ENCODE measurements at regions not wholly inside any gene's neighbourhood (a gene's known extent, or its start where the extent isn't known, plus 50 kb on each side); places are given as distances from the start of the nearest gene placed in this dataset.
"Not testable (repeated sequence)": the region's sequence is repeated elsewhere in the genome, so short reads cannot be mapped to it uniquely, and the experiment has no call there.

DNA sequence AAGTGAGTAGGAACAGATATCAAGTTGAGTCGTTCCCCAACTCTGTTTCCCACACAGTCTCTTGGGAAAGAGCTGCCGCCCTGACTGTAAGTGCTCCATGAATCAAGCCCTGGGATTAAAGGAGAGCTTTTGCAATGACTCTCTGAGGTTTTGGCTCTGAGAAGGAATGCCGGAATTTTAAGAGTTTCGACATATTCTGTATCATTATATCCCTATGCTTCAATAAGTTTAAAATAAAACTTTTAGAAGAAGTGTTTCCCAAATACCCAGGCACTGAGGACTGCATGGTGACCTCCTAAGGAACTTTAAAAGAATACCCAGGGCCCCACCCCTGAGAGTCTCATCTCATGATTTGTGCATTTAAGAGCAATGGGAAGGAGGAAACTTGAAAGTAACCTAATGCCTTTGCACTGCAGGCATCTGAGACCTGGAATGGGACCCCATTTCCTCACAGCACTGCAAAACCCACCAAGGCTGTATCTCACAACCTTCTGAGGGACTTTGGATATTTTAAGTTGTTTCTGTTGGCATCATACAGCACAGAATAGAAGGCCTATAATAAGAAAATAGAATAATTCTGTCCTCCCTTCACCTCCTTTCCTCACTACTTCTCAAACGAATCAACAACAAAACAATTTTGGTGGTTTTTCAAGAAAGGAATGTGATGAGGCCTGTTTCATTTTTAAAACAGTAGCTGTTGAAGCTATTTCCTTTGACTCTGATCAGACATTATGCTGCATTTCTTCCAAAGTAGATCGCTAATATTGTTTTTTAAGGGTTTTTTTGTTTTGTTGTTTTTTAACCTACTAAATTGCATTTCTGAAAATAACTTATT is 121.2 kb downstream of the GASK1B start:
- DNase-seq = no peak

DNA sequence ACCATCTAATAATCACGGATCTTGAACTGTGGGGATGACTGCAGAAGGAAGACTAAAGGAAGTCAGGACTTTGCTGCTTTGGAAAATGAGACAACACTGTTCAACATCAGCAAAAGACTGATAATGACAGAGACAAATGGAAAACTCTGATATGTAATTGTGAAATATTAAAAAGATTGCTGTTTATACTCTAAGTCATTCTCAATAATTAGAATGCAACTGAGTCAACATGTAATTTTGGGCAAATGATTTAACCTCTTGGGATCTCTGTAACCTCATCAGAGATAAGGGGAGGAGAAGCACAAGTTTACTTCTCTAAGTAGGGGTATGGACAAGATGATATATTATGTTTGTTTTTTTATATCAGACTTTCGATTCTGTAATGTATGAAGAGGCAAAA is 121.9 kb downstream of the GASK1B start:
- no peak for DNase-seq

DNA sequence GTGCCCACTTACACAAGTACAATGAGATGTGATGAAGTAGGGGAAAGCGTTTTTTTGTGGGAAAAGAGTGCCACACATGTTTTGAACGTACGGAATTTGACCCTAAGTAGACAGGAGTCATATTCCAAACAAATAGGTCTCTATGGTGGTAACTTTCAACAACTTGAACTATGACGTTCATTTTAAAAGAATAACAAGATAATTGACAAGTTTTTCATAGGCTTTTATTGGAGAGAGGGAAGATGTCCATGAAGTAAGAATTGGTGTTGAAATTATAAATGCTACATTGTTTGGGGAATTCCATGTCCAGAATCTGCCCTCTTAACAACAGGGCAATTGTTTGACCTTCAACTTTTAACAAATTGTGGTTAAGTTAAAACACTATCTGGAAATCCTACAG is 126.5 kb downstream of the GASK1B start:
- DNase-seq = no peak

GRCh38 chr4:158043971-158044618 is 128.7 kb downstream of the GASK1B start:
- no peak for DNase-seq

DNA sequence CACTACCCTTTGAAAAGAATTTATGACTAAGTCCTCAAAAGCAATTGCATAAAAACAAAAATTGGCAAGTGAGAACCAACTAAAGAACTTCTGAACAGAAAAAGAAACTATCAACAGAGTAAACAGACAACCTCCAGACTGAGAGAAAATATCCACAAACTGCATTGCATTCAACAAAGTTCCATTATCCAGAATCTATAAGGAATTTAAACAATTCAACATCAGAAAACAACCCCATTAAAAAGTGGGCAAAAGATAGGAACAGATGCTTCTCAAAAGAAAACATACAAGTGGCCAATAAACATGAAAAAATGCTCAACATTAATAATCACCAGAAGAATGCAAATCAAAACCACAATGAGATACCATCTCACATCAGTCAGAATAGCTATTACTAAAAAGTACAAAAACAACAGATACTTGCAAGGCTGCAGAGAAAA is 130.2 kb downstream of the GASK1B start:
- no peak for DNase-seq

- DNase-seq = no peak
Observed at GRCh38 chr4:158038718-158039117, 134.1 kb downstream of the GASK1B start.

- no peak for DNase-seq
Observed at GRCh38 chr4:158036998-158037397, 135.8 kb downstream of the GASK1B start.

DNA sequence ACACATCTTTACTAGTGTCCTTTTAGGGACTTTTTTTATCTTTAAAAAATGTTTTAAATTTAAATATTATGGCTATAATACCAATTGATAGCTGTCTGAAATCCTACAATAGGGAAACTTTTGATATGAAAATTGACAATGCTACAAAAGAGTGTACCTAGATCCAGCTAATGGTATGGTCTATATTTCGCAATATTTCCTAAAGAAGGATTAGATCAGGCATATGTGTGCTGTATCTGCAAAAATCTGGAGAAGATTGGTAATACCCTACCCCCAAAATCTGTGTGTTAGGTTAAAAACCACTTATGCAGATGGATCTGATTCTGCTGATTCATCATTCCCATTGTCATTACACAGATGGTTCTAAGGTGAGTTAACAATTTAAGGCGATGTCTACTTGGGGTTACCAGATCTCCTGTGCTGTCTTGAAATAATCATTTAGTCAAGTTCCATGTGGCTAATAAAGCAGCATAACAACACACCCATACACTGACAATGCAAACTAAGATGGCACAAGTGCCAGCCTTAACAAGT is 137.1 kb downstream of the GASK1B start:
- DNase-seq = no peak

- DNase-seq = no peak
Observed at GRCh38 chr4:158033416-158034120, 139.3 kb downstream of the GASK1B start.

DNA sequence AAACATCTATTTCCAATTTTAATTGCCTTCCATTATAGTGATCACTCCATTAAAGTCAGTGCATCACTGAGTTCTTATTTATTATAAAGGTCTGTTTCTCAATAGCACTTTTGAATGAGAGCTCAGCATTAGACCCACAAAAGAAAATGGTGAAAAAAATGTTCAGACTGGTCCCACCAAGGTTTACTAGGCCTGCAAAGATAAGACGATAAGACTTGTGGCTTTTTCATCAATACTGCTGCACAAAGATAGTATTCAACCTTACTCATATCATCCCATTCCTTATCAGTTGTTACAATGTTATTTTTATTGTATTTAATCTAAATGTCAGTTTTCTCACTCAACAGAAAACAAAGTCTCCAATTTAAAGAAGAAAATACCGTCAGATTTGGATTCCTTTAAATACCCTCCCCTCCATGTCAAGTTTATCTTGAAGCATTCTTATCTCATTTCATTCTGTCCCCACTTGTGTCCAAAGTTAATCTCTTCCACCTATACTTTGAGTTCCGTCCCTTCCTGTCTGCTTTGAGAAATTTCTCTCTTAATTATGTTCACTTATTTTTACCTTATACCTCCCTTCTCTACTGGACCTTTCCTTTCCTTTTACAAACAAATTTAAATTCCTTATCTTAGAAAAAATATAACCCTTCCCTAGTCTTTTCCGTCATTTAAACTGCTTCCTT is 140.0 kb downstream of the GASK1B start:
- no peak for DNase-seq

DNA sequence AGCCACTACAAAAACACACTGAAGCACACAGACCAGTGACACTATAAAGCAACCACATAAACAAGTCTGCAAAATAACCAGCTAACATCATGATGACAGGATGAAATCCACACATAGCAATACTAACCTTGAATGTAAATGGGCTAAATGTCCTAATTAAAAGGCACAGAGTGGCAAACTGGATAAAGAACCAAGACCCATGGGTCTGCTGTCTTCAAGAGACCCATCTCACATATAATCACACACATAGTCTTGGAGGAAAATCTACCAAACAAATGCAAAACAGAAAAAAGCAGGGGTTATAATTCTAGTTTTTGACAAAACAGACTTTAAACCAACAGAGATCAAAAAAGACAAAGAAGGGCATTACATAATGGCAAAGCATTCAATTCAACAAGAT is 144.4 kb downstream of the GASK1B start:
- DNase-seq = not testable (repeated sequence)

GRCh38 chr4:158025131-158025530 is 147.7 kb downstream of the GASK1B start:
- DNase-seq = no peak

- DNase-seq = no peak
Observed at GRCh38 chr4:158020734-158021346, 152.0 kb downstream of the GASK1B start.

DNA sequence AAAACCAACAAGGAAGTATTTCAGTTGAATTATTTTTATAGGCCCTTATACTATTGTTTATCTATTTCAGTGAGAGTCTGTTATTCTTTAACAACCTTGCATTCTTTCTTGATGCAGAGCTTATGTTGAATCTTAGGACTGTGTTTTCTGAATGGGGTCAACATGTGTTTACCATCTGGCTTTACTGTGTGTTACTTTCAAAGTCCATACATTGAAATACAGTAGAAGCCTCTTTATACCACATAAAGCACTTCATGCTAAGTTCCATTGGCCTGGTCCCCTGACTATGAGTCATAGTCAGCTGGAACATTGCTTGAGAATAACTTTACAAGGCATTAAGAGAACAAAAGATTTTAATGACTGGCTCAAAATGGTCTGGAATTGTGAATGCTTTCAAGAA is 152.6 kb downstream of the GASK1B start:
- DNase-seq = no peak

DNA sequence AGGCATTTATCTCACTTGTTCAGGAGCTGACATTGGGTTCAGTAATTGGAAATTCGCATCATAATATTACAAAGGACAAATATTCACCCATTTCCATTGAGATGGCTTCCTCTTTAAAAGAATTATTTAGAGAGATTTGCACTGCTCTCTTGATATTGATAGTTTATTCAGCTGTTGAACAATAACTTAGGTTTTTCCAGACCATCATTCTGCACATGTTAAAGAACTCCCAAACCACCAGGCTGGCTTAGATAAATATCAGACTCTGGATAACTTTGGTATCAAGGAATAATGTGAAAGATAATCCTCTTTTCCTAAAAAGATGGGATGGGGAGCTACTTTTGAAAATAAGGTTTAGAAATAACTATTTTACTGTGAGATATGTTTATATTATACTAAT is 154.0 kb downstream of the GASK1B start:
- DNase-seq = no peak

GRCh38 chr4:158018221-158018830 is 154.5 kb downstream of the GASK1B start:
- no peak for DNase-seq

- no peak for DNase-seq
Observed at GRCh38 chr4:158016511-158016910, 156.3 kb downstream of the GASK1B start.

GRCh38 chr4:158015241-158015640 is 157.6 kb downstream of the GASK1B start:
- no peak for DNase-seq

DNA sequence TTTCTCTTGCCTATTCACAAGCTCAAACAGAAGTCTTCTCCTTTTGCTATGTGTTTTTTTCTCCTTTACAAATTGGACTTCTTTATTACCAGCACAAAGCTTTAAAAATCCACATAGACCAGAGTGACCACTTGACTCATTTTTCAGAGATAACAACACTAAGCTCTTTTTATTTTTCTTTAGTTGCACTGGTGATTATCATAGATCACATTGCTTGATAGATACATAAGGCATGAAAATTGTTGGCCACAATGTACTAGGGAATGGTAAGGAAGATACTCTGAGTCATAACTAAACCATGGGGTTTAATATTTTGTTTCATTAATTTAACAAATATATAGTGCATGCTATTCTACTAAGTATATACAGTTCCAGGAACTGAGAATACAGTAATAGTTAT is 159.0 kb downstream of the GASK1B start:
- no peak for DNase-seq

- DNase-seq = no peak
Observed at GRCh38 chr4:158010361-158010760, 162.5 kb downstream of the GASK1B start.

GRCh38 chr4:158008551-158009218 is 164.1 kb downstream of the GASK1B start:
- no peak for DNase-seq
